HG02970 (cell line): ENCODE measurements at regions not wholly inside any gene's neighbourhood (a gene's known extent, or its start where the extent isn't known, plus 50 kb on each side); places are given as distances from the start of the nearest gene placed in this dataset.
"Not testable (repeated sequence)": the region's sequence is repeated elsewhere in the genome, so short reads cannot be mapped to it uniquely, and the experiment has no call there.

Experiments
- ATAC-seq: cut with Tn5 transposase; IDR thresholded peaks from one replicate; pipeline ENCODE4 v1.9.1; 2021; ENCODE audit warnings: mild to moderate bottlenecking, moderate library complexity, moderate number of reproducible peaks; ENCODE audit not compliant: unreplicated experiment, low FRiP score

DNA sequence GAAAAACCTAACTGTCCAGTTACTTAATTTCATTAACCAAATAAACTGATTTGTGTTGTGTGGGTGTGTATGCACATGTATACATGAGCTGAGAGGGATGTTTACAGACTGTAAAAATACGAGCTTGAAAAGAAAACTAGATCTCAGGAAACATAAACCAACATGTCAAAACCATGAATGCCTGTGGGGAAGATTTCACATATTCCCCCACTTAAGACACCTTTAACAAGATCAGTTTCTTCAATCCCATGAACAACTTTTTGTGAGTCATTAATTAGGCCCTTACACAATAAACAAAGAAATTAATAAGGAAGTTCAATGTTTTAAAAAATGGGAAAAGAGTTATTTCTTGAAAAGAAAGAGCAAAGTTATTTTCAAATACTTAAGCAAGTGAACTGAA lies 170.8 kb downstream of the ZNF674 start:
- ATAC-seq = no peak

DNA sequence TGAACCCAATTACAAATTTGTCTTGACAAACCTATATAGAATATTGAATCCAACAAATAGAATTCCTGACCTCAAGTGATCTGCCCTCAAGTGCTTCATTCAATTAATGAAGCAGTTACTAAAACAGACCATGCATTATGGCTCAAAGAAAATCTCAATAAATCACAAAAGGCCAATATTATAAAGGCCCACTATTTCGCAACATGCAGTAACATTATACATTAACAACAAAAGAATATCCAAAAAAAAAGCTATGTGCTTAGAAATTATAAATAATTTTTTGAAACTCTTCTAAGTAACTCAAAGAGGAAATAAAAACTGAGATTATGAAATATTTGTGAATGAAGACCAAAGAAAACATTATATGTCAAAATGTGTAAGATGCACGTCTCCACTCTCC lies 177.7 kb downstream of the ZNF674 start:
- no peak for ATAC-seq

DNA sequence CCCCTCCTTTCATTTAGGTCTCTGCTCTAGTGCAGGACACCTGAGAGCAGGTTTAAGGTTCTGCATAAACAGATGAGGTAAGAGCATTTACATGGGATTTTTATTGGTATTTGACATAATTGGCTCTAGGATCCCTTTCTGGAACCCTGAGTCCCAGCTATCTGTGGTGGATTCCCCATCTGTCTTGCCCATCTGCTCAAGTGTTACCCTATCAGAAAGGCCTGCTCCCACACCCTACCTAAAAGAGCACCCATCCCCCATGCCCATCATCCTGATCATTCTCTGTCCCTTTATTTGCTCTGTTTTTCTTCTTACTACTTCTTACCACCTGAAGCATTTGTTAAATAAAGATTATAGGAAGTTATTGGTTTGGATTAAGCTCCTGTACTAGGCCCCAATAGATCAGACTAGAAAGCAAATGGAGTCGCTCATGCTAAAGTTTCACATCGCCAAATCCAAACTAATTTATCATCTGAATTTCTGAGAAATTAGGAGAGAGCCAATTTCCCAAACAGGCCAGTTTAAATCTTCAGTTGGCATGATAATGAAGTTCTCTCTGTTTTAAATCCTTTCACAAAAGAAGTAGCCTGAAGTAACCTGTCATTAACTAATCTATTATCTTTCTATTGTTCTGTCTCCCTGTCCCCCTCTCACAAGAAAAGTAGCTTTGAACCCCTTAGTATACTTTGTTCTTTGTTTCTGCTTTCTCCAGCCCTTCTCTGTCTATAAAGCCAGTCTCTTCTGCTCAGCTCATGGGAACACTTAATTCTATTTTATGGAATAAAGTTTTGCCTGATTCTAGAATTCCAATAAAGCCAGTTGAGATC lies 178.6 kb downstream of the ZNF674 start:
- ATAC-seq = no peak

DNA sequence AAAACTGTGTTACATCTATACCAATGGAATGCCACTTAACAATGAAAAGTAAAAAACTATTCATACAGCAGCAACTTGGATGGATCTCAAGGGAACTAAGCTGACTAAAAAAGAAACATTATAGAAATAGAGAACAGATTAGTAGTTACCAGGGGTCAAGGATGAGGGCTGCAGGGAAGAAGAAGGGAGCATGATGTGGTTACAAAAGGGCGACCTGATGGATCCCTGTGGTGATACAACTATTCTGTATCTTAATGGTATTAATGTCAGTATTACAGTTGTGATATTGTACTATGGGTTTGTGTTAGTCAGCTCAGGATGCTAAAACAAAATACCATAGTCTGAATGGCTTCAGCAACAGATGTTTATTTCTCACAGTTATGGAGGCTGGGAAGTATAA lies 190.7 kb downstream of the ZNF674 start:
- no peak for ATAC-seq

DNA sequence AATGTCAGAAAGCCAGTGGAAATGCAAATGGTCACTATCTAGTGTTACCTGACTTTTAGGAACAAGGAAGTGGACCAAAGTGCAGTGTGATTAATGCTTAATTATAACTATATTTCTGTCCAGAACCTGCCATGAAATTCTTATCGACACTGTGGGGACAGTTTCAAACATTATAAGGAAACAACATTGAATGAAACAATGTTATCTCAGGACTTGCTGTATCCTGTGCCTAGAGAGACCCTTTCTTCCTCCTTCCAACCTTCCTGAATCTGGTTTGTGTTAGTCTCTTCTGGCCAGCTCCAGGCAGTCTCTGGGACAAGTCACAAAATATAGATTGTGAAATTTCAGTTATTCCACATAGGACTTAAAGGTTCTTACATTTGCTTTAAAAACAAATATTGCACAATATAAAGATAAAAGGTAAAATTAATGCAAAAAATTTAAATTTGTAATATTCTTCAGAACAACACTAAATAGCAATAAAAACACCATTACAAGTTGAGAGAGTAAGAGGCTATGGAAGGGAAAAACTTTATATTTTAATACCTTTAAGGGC lies 203.4 kb downstream of the ZNF674 start:
- no peak for ATAC-seq

DNA sequence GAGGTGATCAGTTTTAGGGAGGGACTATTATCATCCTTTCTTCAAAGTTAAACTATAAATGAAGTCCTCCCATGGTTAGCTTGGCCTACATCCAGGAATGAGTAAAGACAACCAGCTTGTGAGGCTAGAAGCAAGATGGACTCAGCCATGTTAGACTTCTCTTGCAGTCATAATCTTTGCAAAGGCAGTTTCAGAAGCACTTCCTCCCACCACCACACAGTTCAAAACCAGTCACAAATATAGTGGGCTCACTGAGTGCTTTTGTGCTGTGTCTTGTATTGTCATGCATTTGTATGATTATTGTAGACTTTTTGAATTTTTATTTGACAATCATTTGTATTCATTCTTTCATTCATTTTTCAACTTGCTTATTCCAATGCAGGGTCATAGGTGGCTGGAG lies 204.5 kb downstream of the ZNF674 start:
- ATAC-seq = no peak

DNA sequence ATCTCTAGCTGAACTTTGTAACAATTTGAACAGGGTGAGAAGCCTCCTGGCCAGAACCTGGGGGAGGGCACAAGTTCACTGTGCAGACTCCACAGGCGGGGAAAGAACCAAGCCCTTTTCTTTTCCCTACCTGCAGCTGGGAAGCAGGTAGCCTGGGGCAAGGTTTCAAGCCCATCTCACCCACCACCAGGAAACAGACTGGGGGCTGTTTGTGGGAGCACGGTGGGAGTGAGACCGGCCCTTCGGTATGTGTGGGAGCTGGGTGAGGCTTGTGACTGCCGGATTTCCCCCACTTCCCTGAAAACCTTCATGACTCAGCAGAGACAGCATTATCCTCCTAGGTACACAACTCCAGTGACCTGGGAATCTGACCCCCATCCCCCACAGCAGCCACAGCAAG lies 211.7 kb downstream of the ZNF674 start:
- ATAC-seq = no peak

DNA sequence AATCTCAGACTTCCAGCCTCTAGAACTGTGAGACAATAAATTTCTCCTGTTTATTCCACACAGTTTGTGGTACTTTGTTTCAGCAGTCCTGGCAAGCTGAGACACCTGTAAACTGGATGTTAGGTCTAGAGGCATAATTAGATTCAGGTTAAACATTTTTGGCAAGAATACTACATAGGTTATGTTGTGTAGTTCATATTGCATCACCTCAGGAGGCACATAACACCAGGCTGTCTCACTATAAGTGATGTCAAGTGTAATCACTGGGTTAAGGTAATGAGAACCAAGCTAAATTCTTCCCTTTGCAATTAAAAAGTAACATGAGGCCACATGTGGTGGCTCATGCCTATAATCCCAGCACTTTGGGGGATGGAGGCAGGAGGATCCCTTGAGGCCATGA lies 214.2 kb downstream of the ZNF674 start:
- no peak for ATAC-seq

DNA sequence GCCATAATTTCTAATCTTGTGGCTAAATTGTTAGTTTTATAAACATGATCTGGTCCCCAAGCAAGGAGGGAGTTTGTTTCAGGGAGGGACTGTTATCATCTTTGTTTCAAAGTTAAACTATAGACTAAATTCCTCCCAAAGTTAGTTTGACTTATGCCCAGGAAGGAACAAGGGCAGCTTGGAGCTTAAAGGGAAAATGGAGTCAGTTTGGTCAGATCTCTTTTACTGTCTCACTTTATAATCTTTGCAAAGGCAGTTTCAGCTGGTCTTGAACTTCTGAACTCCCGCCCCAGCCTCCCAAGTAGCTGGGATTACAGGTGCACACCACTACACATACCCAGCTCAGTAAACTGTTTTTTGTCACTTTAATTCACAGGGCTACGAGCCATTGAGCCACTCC lies 214.7 kb downstream of the ZNF674 start:
- ATAC-seq = no peak

DNA sequence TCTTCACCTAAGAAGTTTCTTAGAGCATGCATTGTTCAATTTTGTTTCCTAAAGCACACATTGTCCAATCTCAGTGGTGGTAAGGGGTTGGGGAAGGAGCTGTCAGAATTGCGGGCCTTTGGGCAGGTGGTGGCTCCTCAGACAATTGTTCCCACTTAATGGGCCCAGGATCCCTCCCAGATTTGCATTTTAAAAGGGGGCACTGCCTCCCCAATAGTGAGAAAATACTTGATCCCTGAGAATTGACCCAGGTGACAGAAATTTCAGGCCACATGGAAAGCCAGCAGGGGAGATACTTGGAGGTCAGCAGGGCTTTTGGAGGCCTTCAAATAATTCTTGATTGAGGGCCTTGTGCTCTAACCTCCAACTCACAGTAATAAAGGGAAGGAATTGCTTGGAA lies 217.1 kb downstream of the ZNF674 start:
- ATAC-seq = no peak

DNA sequence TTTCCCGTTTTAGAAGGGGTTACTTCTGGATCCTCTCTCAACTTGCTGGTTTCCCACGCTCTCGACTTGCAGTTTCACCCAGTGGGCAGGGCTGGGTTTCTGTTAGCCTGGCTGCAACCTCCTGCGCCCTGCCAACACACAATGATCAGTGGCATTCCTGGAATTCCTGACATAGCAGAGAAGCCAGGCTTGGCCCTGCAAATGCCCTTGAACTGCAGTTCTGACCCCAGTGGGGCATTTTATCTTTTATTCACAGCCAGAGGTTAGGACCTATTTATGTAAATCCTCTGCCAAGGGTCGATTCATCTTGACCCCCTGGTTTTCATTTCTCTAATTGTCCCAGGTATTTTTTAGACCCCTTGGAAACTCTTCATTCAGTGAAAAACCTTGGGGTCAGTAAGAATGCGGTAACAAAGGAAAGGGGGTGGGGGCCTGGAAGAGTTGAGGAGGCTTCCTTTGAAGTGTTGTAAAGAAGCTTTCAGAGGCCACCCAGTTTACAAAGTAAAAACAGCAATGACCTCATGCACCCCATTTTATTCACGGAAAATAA lies 217.6 kb downstream of the ZNF674 start:
- ATAC-seq = no peak

DNA sequence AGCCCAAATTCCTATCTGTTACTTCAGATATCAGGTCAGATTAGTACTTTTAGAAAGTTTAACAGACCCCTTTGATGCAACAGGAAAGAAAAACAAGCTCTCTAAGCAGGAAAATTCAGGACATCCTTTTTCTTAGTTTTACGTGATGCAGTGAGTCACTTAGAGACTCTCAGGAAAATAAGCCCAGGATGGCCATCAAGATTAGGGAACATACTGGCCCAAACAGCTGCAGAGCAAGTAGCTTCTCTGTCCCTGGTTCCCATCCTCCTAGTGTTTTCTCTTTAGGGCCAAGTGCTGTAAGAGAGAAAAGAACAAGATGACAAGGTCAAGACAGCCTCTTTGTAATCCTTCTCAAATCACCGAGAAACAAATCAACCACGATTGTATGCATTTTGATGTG lies 219.1 kb downstream of the ZNF674 start:
- no peak for ATAC-seq

DNA sequence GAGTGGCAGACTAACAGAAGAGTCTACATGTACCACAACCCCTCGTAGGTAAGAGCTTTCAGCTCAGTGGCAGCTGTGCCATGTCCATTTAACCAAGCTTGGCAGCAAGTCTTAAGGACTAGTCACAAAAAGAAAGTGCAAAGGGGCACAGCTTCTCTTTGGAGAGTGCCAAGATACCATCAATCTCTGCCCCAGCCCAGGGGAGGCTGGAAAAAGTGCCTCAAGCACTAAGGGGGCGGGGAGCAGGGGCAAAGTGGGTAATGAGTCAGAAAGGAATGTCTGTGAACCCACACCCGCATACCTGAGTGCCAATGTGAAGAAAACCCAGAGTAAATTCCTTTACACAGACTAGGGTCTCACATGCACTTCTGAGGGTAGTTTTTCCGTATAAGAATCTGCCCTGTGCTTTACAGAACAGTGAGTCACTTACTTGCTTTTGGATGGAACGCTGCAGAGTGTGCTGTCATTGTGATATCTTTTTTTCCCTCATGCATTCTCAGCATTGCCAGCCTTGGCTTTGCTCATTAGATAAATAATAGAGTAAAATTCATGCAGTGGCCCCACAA lies 219.8 kb downstream of the ZNF674 start:
- ATAC-seq = no peak

DNA sequence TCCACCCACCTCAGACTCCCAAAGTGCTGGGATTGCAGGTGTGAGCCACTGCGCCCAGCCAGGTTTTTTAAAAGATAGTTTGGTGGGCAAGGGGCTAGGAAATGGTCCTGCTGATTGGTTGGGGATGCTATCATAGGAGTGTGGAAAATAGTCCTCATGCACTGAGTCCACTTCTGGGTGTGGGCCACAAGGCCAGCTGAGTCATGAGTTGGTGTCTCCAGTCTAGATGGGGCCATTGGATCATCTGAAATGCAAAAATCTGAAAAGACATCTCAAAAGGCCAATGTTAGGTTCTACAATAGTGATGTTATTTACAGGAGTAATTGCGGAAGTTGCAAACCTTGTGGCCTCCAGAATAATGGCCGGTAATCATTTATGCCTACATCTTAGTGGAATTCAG lies 221.1 kb downstream of the ZNF674 start:
- no peak for ATAC-seq

DNA sequence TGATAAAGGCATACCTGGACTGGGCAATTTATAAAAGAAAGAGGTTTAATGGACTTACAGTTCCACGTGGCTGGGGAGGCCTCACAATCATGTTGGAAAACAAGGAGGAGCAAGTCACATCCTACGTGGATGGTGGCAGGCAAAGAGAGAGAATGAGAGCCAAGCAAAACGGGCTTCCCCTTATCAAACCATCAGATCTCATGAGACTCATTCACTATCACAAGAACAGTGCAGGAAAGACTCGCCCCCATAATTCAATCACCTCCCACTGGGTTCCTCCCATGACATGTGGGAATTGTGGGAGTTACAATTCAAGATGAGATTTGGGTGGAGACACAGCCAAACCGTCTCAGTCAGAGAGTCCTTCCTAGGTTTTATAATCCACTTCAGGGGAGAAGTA lies 222.3 kb downstream of the ZNF674 start:
- ATAC-seq = not testable (repeated sequence)

DNA sequence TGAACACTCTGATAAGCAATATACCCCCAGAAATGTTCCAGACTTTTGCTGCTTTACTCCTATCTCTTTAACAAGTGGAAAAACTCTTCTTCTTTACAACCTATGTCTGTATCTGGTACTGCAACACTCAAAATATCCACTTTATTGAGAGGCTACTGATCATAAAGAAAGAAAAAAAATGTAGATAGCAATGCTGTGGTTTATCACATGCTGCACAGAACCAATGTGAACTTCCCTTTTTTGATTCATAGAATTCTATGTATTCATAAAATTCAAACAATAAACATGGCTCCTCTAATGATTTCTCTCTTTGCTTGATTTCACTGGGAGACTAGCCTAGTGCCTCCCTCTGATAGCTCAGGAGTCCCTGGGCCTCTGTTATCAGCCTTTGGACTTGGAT lies 223.5 kb downstream of the ZNF674 start:
- no peak for ATAC-seq

DNA sequence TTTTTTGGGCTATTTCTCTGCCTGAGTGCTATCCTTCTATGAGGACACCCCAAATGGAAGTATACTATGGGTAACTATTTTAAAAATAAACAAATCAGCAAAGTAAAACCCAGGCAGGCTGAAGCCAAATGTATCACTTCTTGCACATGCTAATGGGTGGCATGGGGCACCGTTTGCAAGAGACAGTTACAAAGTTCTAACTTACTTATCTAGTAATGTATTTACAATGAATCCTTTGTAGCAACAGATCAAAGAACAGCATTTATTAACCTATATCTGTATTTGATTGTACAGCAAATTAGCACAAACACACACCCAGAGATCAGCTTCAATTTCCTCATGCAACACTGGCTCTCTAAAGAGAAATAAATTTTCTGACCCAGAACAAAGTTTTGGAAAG lies 225.5 kb downstream of the ZNF674 start:
- no peak for ATAC-seq

DNA sequence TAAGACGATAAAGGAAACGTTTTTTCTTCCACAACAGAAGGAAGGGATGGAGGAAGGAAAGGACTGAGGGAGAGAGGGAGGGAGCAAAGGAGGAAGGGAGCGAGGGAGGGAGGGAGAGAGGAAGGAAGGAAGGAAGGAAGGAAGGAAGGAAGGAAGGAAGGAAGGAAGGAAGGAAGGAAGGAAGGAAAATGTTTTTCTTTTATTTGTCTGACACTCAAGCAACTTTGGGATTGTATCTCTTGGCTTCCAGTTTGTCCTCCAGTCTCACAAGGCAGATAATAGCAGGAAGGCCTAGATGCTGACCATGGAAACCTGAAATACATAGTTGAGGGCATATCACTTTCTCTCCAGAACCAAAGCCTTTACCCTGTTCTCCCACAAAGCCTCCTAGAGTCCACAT lies 226.7 kb downstream of the ZNF674 start:
- no peak for ATAC-seq

DNA sequence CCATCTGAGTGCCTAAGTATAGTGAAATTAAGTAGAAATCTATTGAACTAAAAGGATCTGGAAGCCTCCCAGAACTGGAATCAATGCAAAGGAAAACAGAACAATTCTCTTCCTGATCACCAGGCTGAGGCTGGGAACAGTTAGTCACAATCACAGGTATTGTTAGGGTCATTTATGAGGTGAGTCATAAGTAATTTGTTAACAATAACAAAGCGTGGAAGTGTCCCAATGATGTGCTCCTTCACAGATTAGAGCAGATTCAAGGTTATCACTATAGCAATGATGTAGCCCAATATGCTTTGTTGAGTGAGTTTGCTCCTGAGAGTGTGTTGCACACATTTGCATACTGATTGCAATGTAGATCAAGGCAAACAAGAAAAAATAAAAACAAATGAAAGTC lies 228.1 kb downstream of the ZNF674 start:
- no peak for ATAC-seq

DNA sequence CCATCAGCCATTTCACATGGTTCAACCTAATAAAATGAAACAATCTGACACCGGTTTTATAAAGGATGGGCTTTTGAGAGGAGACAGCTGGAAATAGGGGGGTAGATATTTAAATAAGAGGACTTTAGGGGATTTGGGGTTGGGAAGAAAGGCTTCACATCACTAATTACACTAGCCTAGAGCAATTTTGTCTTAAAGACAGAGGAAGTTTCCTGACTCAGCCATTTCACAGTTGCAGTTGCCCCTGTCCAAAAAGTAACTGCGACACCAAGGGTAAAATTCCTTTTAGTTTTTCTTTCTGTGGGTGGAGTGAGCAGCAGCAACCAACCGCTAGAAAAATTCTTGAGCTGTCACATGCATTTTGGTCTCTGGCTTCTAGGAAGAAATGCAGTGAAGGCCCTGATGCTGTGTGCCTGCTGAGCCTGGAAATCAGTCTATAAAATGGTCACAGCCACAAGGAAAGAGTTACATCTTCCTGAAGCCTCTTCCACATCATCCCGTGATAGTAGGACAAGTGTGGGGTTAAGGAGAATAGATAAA lies 233.6 kb downstream of the ZNF674 start:
- no peak for ATAC-seq

DNA sequence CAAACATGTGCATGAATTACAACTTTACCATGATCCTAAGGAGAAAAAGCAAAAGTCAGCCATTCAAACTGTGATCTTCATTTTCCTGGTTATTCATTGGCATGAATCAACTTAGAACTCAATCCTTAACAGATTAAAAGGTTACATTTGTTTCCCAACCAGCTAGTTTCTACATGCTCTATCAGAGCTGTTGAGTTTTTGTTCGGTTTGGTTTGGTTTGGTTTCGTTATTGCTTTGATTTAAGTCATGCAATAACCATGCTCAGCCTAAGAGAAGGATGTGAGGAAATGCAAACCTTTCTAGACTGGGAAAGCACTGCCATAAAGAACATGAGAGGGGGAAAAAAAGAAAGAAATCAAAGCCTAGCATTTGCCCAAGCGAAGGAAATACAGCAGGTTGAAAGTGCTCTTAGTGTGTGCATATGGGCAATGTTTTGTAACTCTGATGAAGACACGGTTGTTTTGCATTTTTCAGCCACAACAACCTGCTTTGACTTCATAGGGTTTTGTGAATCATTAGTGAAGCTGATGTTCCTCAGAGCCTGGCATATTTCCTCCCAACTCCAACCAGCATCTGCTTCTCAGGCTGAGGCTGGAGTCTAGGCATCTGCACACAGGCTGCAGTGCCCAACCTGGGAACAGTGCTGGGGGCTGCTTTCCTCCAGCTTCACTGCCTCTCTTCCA lies 234.3 kb downstream of the ZNF674 start:
- no peak for ATAC-seq
